WTC11 (cell line): ENCODE measurements at regions not wholly inside any gene's neighbourhood (a gene's known extent, or its start where the extent isn't known, plus 50 kb on each side); places are given as distances from the start of the nearest gene placed in this dataset.

Source experiments
- ATAC-seq: fragments of 200-7000 bp; cut with Tn5 transposase; 2 replicates; pipeline ENCODE4 v1.10.0; 2021; ENCODE audit warnings: mild to moderate bottlenecking, moderate library complexity
- CTCF ChIA-PET: fragments of 300-600 bp; sonication (Branson Sonifier 250); formaldehyde crosslinking; loops from one replicate; lab custom pipeline; 2021; ENCODE audit warnings: antibody characterized with exemption; lab: Charles Lee
- POLR2A ChIA-PET: fragments of 350-600 bp; sonication (Branson Sonifier 250); formaldehyde crosslinking; loops from one replicate; lab custom pipeline; 2021; ENCODE audit warnings: antibody characterized with exemption; lab: Charles Lee
- DNase-seq: peaks from one replicate; pipeline ENCODE4 v3.0.0; 2021; ENCODE audit warnings: low spot score
- H3K27ac Mint-ChIP-seq: 2 replicates; pipeline ENCODE4 v1.8.0; 2021; ENCODE audit warnings: mixed read lengths
- H3K27me3 Mint-ChIP-seq: 2 replicates; pipeline ENCODE4 v1.8.0; 2021; ENCODE audit warnings: low read depth, mild to moderate bottlenecking, moderate library complexity, mixed read lengths
- H3K36me3 Mint-ChIP-seq: 2 replicates; pipeline ENCODE4 v1.8.0; 2021; ENCODE audit warnings: mixed read lengths
- H3K4me1 Mint-ChIP-seq: 2 replicates; pipeline ENCODE4 v1.8.0; 2022; ENCODE audit warnings: mixed read lengths
- H3K4me3 Mint-ChIP-seq: 2 replicates; pipeline ENCODE4 v1.8.0; 2021; ENCODE audit warnings: mild to moderate bottlenecking, moderate library complexity, mixed read lengths
- H3K9me3 Mint-ChIP-seq: 2 replicates; pipeline ENCODE4 v1.8.0; 2021; ENCODE audit warnings: mixed read lengths
- ATF2 ChIP-seq: sonication (generic); formaldehyde crosslinking; IDR thresholded peaks from 2 replicates; pipeline ENCODE4 v1.8.1; 2022; ENCODE audit warnings: low read depth, missing genetic modification reagents, borderline replicate concordance
- CREM ChIP-seq: sonication (generic); formaldehyde crosslinking; IDR thresholded peaks from 2 replicates; pipeline ENCODE4 v1.8.1; 2022; ENCODE audit warnings: mild to moderate bottlenecking, missing genetic modification reagents, moderate library complexity
- E2F1 ChIP-seq: sonication (generic); formaldehyde crosslinking; IDR thresholded peaks from 2 replicates; pipeline ENCODE4 v1.8.0; 2022; ENCODE audit warnings: mild to moderate bottlenecking, missing genetic modification reagents
- E2F5 ChIP-seq: sonication (generic); formaldehyde crosslinking; IDR thresholded peaks from 2 replicates; pipeline ENCODE4 v1.8.1; 2022; ENCODE audit warnings: mild to moderate bottlenecking, moderate library complexity, missing genetic modification reagents
- EMX1 ChIP-seq: fragments of 250-450 bp; sonication (Bioruptor Pico); IDR thresholded peaks from 2 replicates; pipeline ENCODE4 v1.8.0; 2021; ENCODE audit warnings: mild to moderate bottlenecking
- ERG ChIP-seq: fragments of 250-450 bp; sonication (Bioruptor Pico); IDR thresholded peaks from 2 replicates; pipeline ENCODE4 v1.8.0; 2021; ENCODE audit warnings: mild to moderate bottlenecking
- FOXK1 ChIP-seq: sonication (generic); formaldehyde crosslinking; IDR thresholded peaks from 2 replicates; pipeline ENCODE4 v1.8.0; 2022; ENCODE audit warnings: mild to moderate bottlenecking, moderate library complexity, missing genetic modification reagents
- FOXP4 ChIP-seq: sonication (generic); formaldehyde crosslinking; IDR thresholded peaks from 2 replicates; pipeline ENCODE4 v1.8.0; 2022; ENCODE audit warnings: mild to moderate bottlenecking, missing genetic modification reagents
- HMGA2 ChIP-seq: fragments of 250-450 bp; sonication (Bioruptor Pico); IDR thresholded peaks from 2 replicates; pipeline ENCODE4 v1.4.0; 2021; ENCODE audit warnings: mild to moderate bottlenecking, moderate library complexity
- JAZF1 ChIP-seq: fragments of 250-450 bp; sonication (Bioruptor Pico); IDR thresholded peaks from 2 replicates; pipeline ENCODE4 v1.9.0; 2021; ENCODE audit warnings: moderate library complexity, mild to moderate bottlenecking, inconsistent platforms
- MLX ChIP-seq: sonication (generic); formaldehyde crosslinking; IDR thresholded peaks from 2 replicates; pipeline ENCODE4 v1.8.1; 2023; ENCODE audit warnings: mild to moderate bottlenecking, missing genetic modification reagents, moderate library complexity
- PRRX2 ChIP-seq: fragments of 250-450 bp; sonication (Bioruptor Pico); IDR thresholded peaks from 2 replicates; pipeline ENCODE4 v1.8.0; 2021; ENCODE audit warnings: mild to moderate bottlenecking
- SMAD3 ChIP-seq: sonication (generic); formaldehyde crosslinking; IDR thresholded peaks from 2 replicates; pipeline ENCODE4 v1.8.0; 2022; ENCODE audit warnings: missing genetic modification reagents, mild to moderate bottlenecking, borderline replicate concordance
- SP1 ChIP-seq: sonication (generic); formaldehyde crosslinking; conservative IDR thresholded peaks from 2 replicates; pipeline ENCODE4 v1.8.1; 2022; ENCODE audit warnings: missing genetic modification reagents
- USF1 ChIP-seq: sonication (generic); formaldehyde crosslinking; IDR thresholded peaks from 2 replicates; pipeline ENCODE4 v1.8.0; 2022; ENCODE audit warnings: mild to moderate bottlenecking, missing genetic modification reagents
- ZBTB21 ChIP-seq: sonication (generic); formaldehyde crosslinking; IDR thresholded peaks from 2 replicates; pipeline ENCODE4 v1.8.1; 2023; ENCODE audit warnings: mild to moderate bottlenecking, missing genetic modification reagents, borderline replicate concordance
- ZMAT4 ChIP-seq: fragments of 250-450 bp; sonication (Bioruptor Pico); IDR thresholded peaks from 2 replicates; pipeline ENCODE4 v1.9.0; 2021; ENCODE audit warnings: mild to moderate bottlenecking
- ZNF263 ChIP-seq: sonication (generic); formaldehyde crosslinking; IDR thresholded peaks from 2 replicates; pipeline ENCODE4 v1.8.1; 2022; ENCODE audit warnings: low read depth, mild to moderate bottlenecking, moderate library complexity, missing genetic modification reagents
- ZNF416 ChIP-seq: fragments of 250-450 bp; sonication (Bioruptor Pico); IDR thresholded peaks from 2 replicates; pipeline ENCODE4 v1.9.0; 2021; ENCODE audit warnings: mild to moderate bottlenecking, inconsistent platforms
- ZNF423 ChIP-seq: fragments of 250-450 bp; sonication (Bioruptor Pico); IDR thresholded peaks from 2 replicates; pipeline ENCODE4 v2.1.2; 2022; ENCODE audit warnings: mild to moderate bottlenecking, moderate library complexity
- ZSCAN18 ChIP-seq: fragments of 250-450 bp; sonication (Bioruptor Pico); IDR thresholded peaks from 2 replicates; pipeline ENCODE4 v2.1.2; 2022; ENCODE audit warnings: mild to moderate bottlenecking, moderate library complexity

GRCh38 chr13:102945886-102946285 is 100.1 kb downstream of the ERCC5 start (continued):
- TF ChIP-seq E2F1 (CRISPR knock-in tag) = no peak
- no peak for TF ChIP-seq MLX (CRISPR knock-in tag)
- TF ChIP-seq PRRX2 (CRISPR knock-in tag) = no peak
- no peak for TF ChIP-seq FOXK1 (CRISPR knock-in tag)
- TF ChIP-seq ATF2 (CRISPR knock-in tag) = no peak
- no peak for TF ChIP-seq ZNF263 (CRISPR knock-in tag)
- TF ChIP-seq E2F5 (CRISPR knock-in tag) = no peak
- no peak for TF ChIP-seq ERG (CRISPR knock-in tag)
- TF ChIP-seq SMAD3 (CRISPR knock-in tag) = no peak
- TF ChIP-seq ZMAT4 (CRISPR knock-in tag) = no peak
- TF ChIP-seq, all 79 proteins: peak for 0

- ATAC-seq (no peak), DNase-seq (no peak)
- Mint-ChIP-seq H3K4me1 (peaks cover 4% of the 10 kb centered on the region; the same call in 1 of the 2 replicates), H3K27me3 (no peaks in the 10 kb centered on the region), H3K4me3 (no peak overlapping the region), H3K9me3 (peaks cover 28% of the 10 kb centered on the region), H3K36me3 (no peaks in the 10 kb centered on the region), H3K27ac (no peak overlapping the region)
- CTCF ChIA-PET = no interaction called here
- TF ChIP-seq ZBTB21 (CRISPR knock-in tag) = no peak
- POLR2A ChIA-PET = no interaction called here
Observed at GRCh38 chr13:102945324-102945815, 99.5 kb downstream of the ERCC5 start.

- Mint-ChIP-seq H3K4me1 (peaks cover 4% of the 10 kb centered on the region; the same call in 1 of the 2 replicates), H3K27ac (no peak overlapping the region), H3K27me3 (no peaks in the 10 kb centered on the region), H3K4me3 (no peak overlapping the region), H3K36me3 (no peaks in the 10 kb centered on the region), H3K9me3 (peaks cover 33% of the 10 kb centered on the region)
- ATAC-seq (no peak), DNase-seq (no peak)
- CTCF ChIA-PET = no interaction called here
- POLR2A ChIA-PET = no interaction called here
- no peak for TF ChIP-seq EMX1 (CRISPR knock-in tag)
- no peak for TF ChIP-seq JAZF1 (CRISPR knock-in tag)
- TF ChIP-seq FOXK1 (CRISPR knock-in tag) = no peak
- no peak for TF ChIP-seq MLX (CRISPR knock-in tag)
- no peak for TF ChIP-seq ZSCAN18 (CRISPR knock-in tag)
- no peak for TF ChIP-seq SP1
- no peak for TF ChIP-seq USF1 (CRISPR knock-in tag)
- TF ChIP-seq SMAD3 (CRISPR knock-in tag) = no peak
- no peak for TF ChIP-seq ZNF416 (CRISPR knock-in tag)
- no peak for TF ChIP-seq FOXP4 (CRISPR knock-in tag)
- TF ChIP-seq HMGA2 = no peak
- no peak for TF ChIP-seq ZNF423 (CRISPR knock-in tag)
- TF ChIP-seq CREM (CRISPR knock-in tag) = no peak
Observed at GRCh38 chr13:102944821-102945220, 99.0 kb downstream of the ERCC5 start.
